ENCODE measurements at regions not wholly inside any gene's neighbourhood (a gene's known extent, or its start where the extent isn't known, plus 50 kb on each side); places are given as distances from the start of the nearest gene placed in this dataset.

GRCh38 chr20:11083841-11084240 lies 410.0 kb upstream of the JAG1 start:
- DNase-seq (ENCODE audit: low spot score): no peak
- ATAC-seq: no peak
- intact Hi-C loops (cut with DNase I): no loop called here

GRCh38 chr20:11084508-11084907 lies 410.7 kb upstream of the JAG1 start:
- DNase-seq (ENCODE audit: low spot score) (no peak), ATAC-seq (no peak)
- intact Hi-C loops (cut with DNase I): no loop called here

GRCh38 chr20:11086970-11087369 lies 413.2 kb upstream of the JAG1 start:
- intact Hi-C loops (cut with DNase I): no loop called here
- no peak for ATAC-seq
- DNase-seq (ENCODE audit: low spot score): no peak

GRCh38 chr20:11090751-11091150 lies 417.0 kb upstream of the JAG1 start:
- ATAC-seq (no peak), DNase-seq (ENCODE audit: low spot score) (no peak)
- intact Hi-C loops (cut with DNase I): no loop called here

GRCh38 chr20:11091511-11091910 lies 417.7 kb upstream of the JAG1 start:
- intact Hi-C loops (cut with DNase I): no loop called here
- ATAC-seq (no peak), DNase-seq (ENCODE audit: low spot score) (no peak)

- DNase-seq (ENCODE audit: low spot score): no peak
- intact Hi-C loops (cut with DNase I): no loop called here
- no peak for ATAC-seq
Observed at GRCh38 chr20:11092151-11092550, 418.4 kb upstream of the JAG1 start.

GRCh38 chr20:11094196-11094595 lies 420.4 kb upstream of the JAG1 start:
- ATAC-seq: no peak
- DNase-seq (ENCODE audit: low spot score): no peak
- intact Hi-C loops (cut with DNase I): no loop called here

- no peak for DNase-seq (ENCODE audit: low spot score)
- no peak for ATAC-seq
- intact Hi-C loops (cut with DNase I): no loop called here
Observed at GRCh38 chr20:11094711-11095110, 420.9 kb upstream of the JAG1 start.

GRCh38 chr20:11098888-11099287 lies 425.1 kb upstream of the JAG1 start:
- no peak for DNase-seq (ENCODE audit: low spot score)
- no peak for ATAC-seq
- intact Hi-C loops (cut with DNase I): no loop called here

GRCh38 chr20:11101243-11101642 lies 427.4 kb upstream of the JAG1 start:
- DNase-seq (ENCODE audit: low spot score): no peak
- intact Hi-C loops (cut with DNase I): no loop called here
- no peak for ATAC-seq

GRCh38 chr20:11101696-11102095 lies 427.9 kb upstream of the JAG1 start:
- intact Hi-C loops (cut with DNase I): no loop called here
- DNase-seq (ENCODE audit: low spot score) (no peak), ATAC-seq (no peak)

- DNase-seq (ENCODE audit: low spot score) (no peak), ATAC-seq (no peak)
- intact Hi-C loops (cut with DNase I): no loop called here
Observed at GRCh38 chr20:11103866-11104265, 430.1 kb upstream of the JAG1 start.

GRCh38 chr20:11108102-11108810 lies 434.5 kb upstream of the JAG1 start:
- ATAC-seq (peak; percentile 30), DNase-seq (ENCODE audit: low spot score) (no peak)
- intact Hi-C loops (cut with DNase I): no loop called here

GRCh38 chr20:11110535-11110934 lies 436.7 kb upstream of the JAG1 start:
- DNase-seq (ENCODE audit: low spot score) (no peak), ATAC-seq (no peak)
- intact Hi-C loops (cut with DNase I): no loop called here

- ATAC-seq (no peak), DNase-seq (ENCODE audit: low spot score) (no peak)
- intact Hi-C loops (cut with DNase I): no loop called here
Observed at GRCh38 chr20:11111191-11111590, 437.4 kb upstream of the JAG1 start.

GRCh38 chr20:11112832-11113231 lies 439.0 kb upstream of the JAG1 start:
- intact Hi-C loops (cut with DNase I): no loop called here
- DNase-seq (ENCODE audit: low spot score): no peak
- no peak for ATAC-seq

- no peak for ATAC-seq
- DNase-seq (ENCODE audit: low spot score): no peak
- intact Hi-C loops (cut with DNase I): no loop called here
Observed at GRCh38 chr20:11114382-11114781, 440.6 kb upstream of the JAG1 start.

- DNase-seq (ENCODE audit: low spot score): no peak
- intact Hi-C loops (cut with DNase I): no loop called here
- ATAC-seq: no peak
Observed at GRCh38 chr20:11117808-11118528, 444.2 kb upstream of the JAG1 start.

- DNase-seq (ENCODE audit: low spot score) (no peak), ATAC-seq (no peak)
- intact Hi-C loops (cut with DNase I): no loop called here
Observed at GRCh38 chr20:11118802-11119380, 445.1 kb upstream of the JAG1 start.

GRCh38 chr20:11119573-11119972 lies 445.8 kb upstream of the JAG1 start:
- DNase-seq (ENCODE audit: low spot score) (no peak), ATAC-seq (no peak)
- intact Hi-C loops (cut with DNase I): no loop called here

- intact Hi-C loops (cut with DNase I): no loop called here
- ATAC-seq (no peak), DNase-seq (ENCODE audit: low spot score) (no peak)
Observed at GRCh38 chr20:11120431-11120830, 446.6 kb upstream of the JAG1 start.
